Thyroid gland (tissue), 4 donors: ENCODE measurements at regions not wholly inside any gene's neighbourhood (a gene's known extent, or its start where the extent isn't known, plus 50 kb on each side); places are given as distances from the start of the nearest gene placed in this dataset.

ENCODE experiments used
- DNase-seq, 2 donors: peaks; one replicate each; pipeline ENCODE4 v3.0.0-alpha.2; 2019
- H3K27ac ChIP-seq, 3 donors: fragments of 200-600 bp; sonication (generic); 1 replicate in 2 of 3; 2 replicates in 1 of 3; pipeline ENCODE4 v1.5.1; 2016 to 2019; ENCODE audit warnings: mild to moderate bottlenecking in 1 of 3, moderate library complexity in 1 of 3
- H3K27me3 ChIP-seq: fragments of 200-600 bp; sonication (generic); one replicate; pipeline ENCODE4 v1.5.1; 2019
- H3K36me3 ChIP-seq, 2 donors: fragments of 200-600 bp; sonication (generic); one replicate each; pipeline ENCODE4 v1.5.1; 2016 to 2019
- H3K4me1 ChIP-seq, 2 donors: fragments of 200-600 bp; sonication (generic); one replicate each; pipeline ENCODE4 v1.5.1; 2017 to 2019
- H3K4me3 ChIP-seq, 3 donors: fragments of 200-600 bp; sonication (generic); replicated peaks in 1 of 3; 1 replicate in 2 of 3; 2 replicates in 1 of 3; pipeline ENCODE4 v1.5.1; 2016; ENCODE audit warnings: mild to moderate bottlenecking in 1 of 3
- H3K9me3 ChIP-seq: fragments of 200-600 bp; sonication (generic); one replicate; pipeline ENCODE4 v1.5.1; 2017
- CTCF ChIP-seq, 6 experiments: fragments of 200-600 bp in 3 of 6; fragments of 450-650 bp in 3 of 6; sonication (generic) in 3 of 6; IDR thresholded peaks; one replicate each; pipeline ENCODE4 v1.5.1; 2016 to 2019; ENCODE audit warnings: antibody characterized with exemption in 6 of 6, mild to moderate bottlenecking in 2 of 6, inconsistent platforms in 1 of 6, moderate library complexity in 1 of 6
- POLR2A ChIP-seq, 2 donors: fragments of 450-650 bp; IDR thresholded peaks; one replicate each; pipeline ENCODE4 v1.6.1; 2017; ENCODE audit warnings: antibody characterized with exemption in 2 of 2, mild to moderate bottlenecking in 2 of 2, moderate library complexity in 1 of 2
- WGBS, 2 donors: methylation state at CpG; one replicate each; pipeline ENCODE4 v1.1.5; 2017; 5-methylcytosine and 5-hydroxymethylcytosine counted together
- intact Hi-C: fragments of 100-400 bp; cut with DNase I; formaldehyde crosslinking; loops from one replicate; pipeline ENCODE4 v1.15.1; 2023

- peaks cover 4 to 5% of the 10 kb centered on the region in 2 donors for H3K4me1 ChIP-seq
- no peak overlapping the region for H3K27ac ChIP-seq
- no peaks in the 10 kb centered on the region for H3K27me3 ChIP-seq
- no peaks in the 10 kb centered on the region for H3K36me3 ChIP-seq
- no peak overlapping the region for H3K4me3 ChIP-seq
- intact Hi-C loops, result no loop called here
- DNase-seq, result no peak
- WGBS, 2 donors, result 62 to 69% methylated on average over 1 of the region's 1 CpG
- H3K9me3 ChIP-seq, result no peaks in the 10 kb centered on the region
- TF ChIP-seq POLR2A (IDR thresholded peaks at IDR 0.05) (no peak), CTCF (IDR thresholded peaks at IDR 0.05) (no peak)
Measured at GRCh38 chr18:39622431-39622830, 2056.8 kb upstream of the CELF4 start.

GRCh38 chr18:39620551-39621168 is 2055.1 kb upstream of the CELF4 start:
- no peak overlapping the region for H3K4me3 ChIP-seq
- H3K36me3 ChIP-seq, result no peaks in the 10 kb centered on the region
- TF ChIP-seq POLR2A (IDR thresholded peaks at IDR 0.05), result no peak
- TF ChIP-seq CTCF (IDR thresholded peaks at IDR 0.05), result no peak
- peaks cover 4 to 5% of the 10 kb centered on the region in 2 donors for H3K4me1 ChIP-seq
- intact Hi-C loops, result no loop called here
- H3K27ac ChIP-seq, result no peak overlapping the region
- no peaks in the 10 kb centered on the region for H3K9me3 ChIP-seq
- H3K27me3 ChIP-seq, result no peaks in the 10 kb centered on the region
- no peak for DNase-seq
- WGBS, 2 donors, result 77 to 87% methylated on average over 2 of the region's 2 CpGs

GRCh38 chr18:39618265-39619003 is 2052.8 kb upstream of the CELF4 start:
- Histone ChIP-seq H3K4me1 (peaks cover 0 to 4% of the 10 kb centered on the region in 2 donors), H3K27me3 (no peaks in the 10 kb centered on the region), H3K36me3 (no peaks in the 10 kb centered on the region), H3K27ac (no peak overlapping the region), H3K4me3 (no peak overlapping the region), H3K9me3 (no peaks in the 10 kb centered on the region)
- WGBS, 2 donors, result 94 to 98% methylated on average over 15 to 24 of the region's 33 CpGs
- DNase-seq, result no peak
- intact Hi-C loops, result no loop called here
- TF ChIP-seq POLR2A (IDR thresholded peaks at IDR 0.05) (no peak), CTCF (IDR thresholded peaks at IDR 0.05) (no peak)

- H3K9me3 ChIP-seq, result no peaks in the 10 kb centered on the region
- no peaks in the 10 kb centered on the region for H3K36me3 ChIP-seq
- no peak overlapping the region for H3K27ac ChIP-seq
- WGBS, 2 donors, result 64 to 68% methylated on average over 3 of the region's 3 CpGs
- H3K27me3 ChIP-seq, result no peaks in the 10 kb centered on the region
- no peak overlapping the region for H3K4me3 ChIP-seq
- intact Hi-C loops, result no loop called here
- no peaks in the 10 kb centered on the region for H3K4me1 ChIP-seq
- no peak for DNase-seq
- TF ChIP-seq CTCF (IDR thresholded peaks at IDR 0.05) (no peak), POLR2A (IDR thresholded peaks at IDR 0.05) (no peak)
Measured at GRCh38 chr18:39611381-39612100, 2045.9 kb upstream of the CELF4 start.

GRCh38 chr18:39607034-39607433 is 2041.4 kb upstream of the CELF4 start:
- TF ChIP-seq POLR2A (IDR thresholded peaks at IDR 0.05), result no peak
- no peak for TF ChIP-seq CTCF (IDR thresholded peaks at IDR 0.05)
- 80 to 81% methylated on average over 5 of the region's 5 CpGs for WGBS, 2 donors
- Histone ChIP-seq H3K27ac (no peak overlapping the region), H3K4me3 (no peak overlapping the region), H3K27me3 (no peaks in the 10 kb centered on the region), H3K36me3 (no peaks in the 10 kb centered on the region), H3K9me3 (no peaks in the 10 kb centered on the region), H3K4me1 (no peaks in the 10 kb centered on the region)
- DNase-seq, result no peak
- intact Hi-C loops, result no loop called here
